ENCODE measurements at regions not wholly inside any gene's neighbourhood (a gene's known extent, or its start where the extent isn't known, plus 50 kb on each side); places are given as distances from the start of the nearest gene placed in this dataset.

DNA sequence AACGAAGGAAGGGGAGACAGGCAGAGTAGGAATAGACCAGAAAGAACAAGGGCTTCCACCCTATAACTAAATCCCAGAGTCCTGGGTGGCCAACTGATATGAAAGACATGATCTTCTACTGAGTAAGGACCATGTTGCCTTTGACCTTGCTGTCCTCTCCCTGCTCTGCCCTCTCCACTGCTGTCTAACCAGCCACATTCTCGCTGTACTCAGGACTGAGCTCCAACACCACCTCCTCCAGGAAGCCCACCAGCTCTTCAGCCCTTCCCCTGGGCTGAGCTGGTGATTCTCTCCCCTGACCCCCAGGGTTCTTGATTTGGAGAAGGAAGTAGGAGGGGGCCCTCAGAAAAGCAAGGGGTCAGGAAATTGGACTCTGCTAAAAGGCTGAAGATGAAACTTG lies 159.2 kb downstream of the DICER1 start:
- no peak for DNase-seq (ENCODE audit: low spot score, unreplicated experiment)
- no peaks in the 10 kb centered on the region for H3K4me1 Mint-ChIP-seq (ENCODE audit: low read depth)
- peaks cover 31% of the 10 kb centered on the region for H3K27me3 Mint-ChIP-seq
- H3K9me3 Mint-ChIP-seq (ENCODE audit: low read depth), result no peaks in the 10 kb centered on the region
- H3K27ac Mint-ChIP-seq, result no peak overlapping the region
- TF ChIP-seq, protein P1, sequence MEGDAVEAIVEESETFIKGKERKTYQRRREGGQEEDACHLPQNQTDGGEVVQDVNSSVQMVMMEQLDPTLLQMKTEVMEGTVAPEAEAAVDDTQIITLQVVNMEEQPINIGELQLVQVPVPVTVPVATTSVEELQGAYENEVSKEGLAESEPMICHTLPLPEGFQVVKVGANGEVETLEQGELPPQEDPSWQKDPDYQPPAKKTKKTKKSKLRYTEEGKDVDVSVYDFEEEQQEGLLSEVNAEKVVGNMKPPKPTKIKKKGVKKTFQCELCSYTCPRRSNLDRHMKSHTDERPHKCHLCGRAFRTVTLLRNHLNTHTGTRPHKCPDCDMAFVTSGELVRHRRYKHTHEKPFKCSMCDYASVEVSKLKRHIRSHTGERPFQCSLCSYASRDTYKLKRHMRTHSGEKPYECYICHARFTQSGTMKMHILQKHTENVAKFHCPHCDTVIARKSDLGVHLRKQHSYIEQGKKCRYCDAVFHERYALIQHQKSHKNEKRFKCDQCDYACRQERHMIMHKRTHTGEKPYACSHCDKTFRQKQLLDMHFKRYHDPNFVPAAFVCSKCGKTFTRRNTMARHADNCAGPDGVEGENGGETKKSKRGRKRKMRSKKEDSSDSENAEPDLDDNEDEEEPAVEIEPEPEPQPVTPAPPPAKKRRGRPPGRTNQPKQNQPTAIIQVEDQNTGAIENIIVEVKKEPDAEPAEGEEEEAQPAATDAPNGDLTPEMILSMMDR (IDR thresholded peaks at IDR 0.05; ENCODE audit: unreplicated experiment), result no peak
- H3K4me3 Mint-ChIP-seq (ENCODE audit: low read depth), result no peak overlapping the region
- no peaks in the 10 kb centered on the region for H3K36me3 Mint-ChIP-seq (ENCODE audit: insufficient read depth)

DNA sequence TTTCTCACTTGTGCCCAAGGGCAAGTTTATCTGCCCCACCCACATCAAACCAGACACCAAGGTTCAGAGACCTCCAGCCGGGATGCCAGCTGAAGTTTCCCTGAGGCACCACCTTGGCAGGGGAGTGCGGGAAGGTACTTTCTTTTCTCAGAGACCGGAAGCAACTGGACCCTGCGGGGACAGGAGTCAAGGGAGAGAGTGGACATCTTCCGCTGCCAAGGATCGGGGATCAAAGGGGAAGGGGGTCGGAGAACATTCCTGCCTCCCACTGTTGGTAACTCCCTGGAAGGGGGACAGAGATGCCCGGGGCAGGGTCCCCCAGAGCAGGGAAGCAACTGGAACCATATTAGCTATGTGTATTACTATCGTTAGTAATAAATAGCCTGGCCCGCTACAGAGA lies 161.8 kb downstream of the DICER1 start:
- peaks cover 24% of the 10 kb centered on the region for H3K27me3 Mint-ChIP-seq
- H3K36me3 Mint-ChIP-seq (ENCODE audit: insufficient read depth), result no peaks in the 10 kb centered on the region
- no peaks in the 10 kb centered on the region for H3K4me1 Mint-ChIP-seq (ENCODE audit: low read depth)
- no peak for DNase-seq (ENCODE audit: low spot score, unreplicated experiment)
- H3K4me3 Mint-ChIP-seq (ENCODE audit: low read depth), result no peak overlapping the region
- no peak overlapping the region for H3K27ac Mint-ChIP-seq
- TF ChIP-seq, protein P1 (IDR thresholded peaks at IDR 0.05; ENCODE audit: unreplicated experiment), result no peak
- no peaks in the 10 kb centered on the region for H3K9me3 Mint-ChIP-seq (ENCODE audit: low read depth)

DNA sequence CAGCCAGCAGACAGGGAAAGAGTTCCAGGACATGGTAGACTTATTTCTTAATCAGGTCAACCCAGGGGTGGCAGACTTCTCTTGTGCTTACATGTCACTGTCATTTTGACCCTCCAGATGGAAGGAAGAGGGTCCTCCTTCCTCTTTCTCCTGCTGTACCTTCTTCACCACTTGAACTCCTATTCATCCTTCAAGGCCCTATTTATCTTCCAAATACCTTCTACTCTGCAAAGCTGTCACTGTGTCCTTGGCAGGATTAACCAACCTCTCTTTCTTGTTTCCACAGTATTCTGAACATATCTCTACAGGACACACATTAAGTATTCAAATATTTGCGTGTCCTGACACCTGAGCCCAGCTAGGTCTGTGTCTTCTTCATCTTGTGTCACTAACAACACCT lies 163.1 kb downstream of the DICER1 start:
- Mint-ChIP-seq H3K27me3 (peaks cover 19% of the 10 kb centered on the region), H3K4me3 (ENCODE audit: low read depth) (no peak overlapping the region), H3K4me1 (ENCODE audit: low read depth) (no peaks in the 10 kb centered on the region), H3K36me3 (ENCODE audit: insufficient read depth) (no peaks in the 10 kb centered on the region), H3K9me3 (ENCODE audit: low read depth) (no peaks in the 10 kb centered on the region), H3K27ac (no peak overlapping the region)
- TF ChIP-seq, protein P1 (IDR thresholded peaks at IDR 0.05; ENCODE audit: unreplicated experiment), result no peak
- no peak for DNase-seq (ENCODE audit: low spot score, unreplicated experiment)

DNA sequence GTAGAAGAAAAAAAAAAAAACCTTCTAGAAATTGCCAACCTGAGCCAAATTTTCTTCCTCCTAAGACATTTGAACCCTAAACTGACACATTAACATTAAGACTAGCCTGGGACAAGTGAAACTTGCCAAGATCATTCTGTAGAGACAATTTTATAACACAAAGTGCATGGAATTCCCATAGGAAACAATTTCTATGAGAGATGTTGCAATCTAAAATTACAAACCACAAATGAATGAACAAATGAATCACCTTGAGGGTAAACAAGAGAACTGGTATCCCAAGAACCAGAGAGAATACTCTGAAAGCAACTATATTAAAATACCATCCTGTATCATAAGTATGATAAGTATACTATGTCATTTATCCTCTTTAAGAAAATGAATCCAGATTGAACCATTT lies 165.3 kb downstream of the DICER1 start:
- no peak overlapping the region for H3K27ac Mint-ChIP-seq
- no peak for DNase-seq (ENCODE audit: low spot score, unreplicated experiment)
- peaks cover 3% of the 10 kb centered on the region for H3K9me3 Mint-ChIP-seq (ENCODE audit: low read depth)
- no peaks in the 10 kb centered on the region for H3K4me1 Mint-ChIP-seq (ENCODE audit: low read depth)
- H3K27me3 Mint-ChIP-seq, result peaks cover 6% of the 10 kb centered on the region
- H3K4me3 Mint-ChIP-seq (ENCODE audit: low read depth), result no peak overlapping the region
- no peaks in the 10 kb centered on the region for H3K36me3 Mint-ChIP-seq (ENCODE audit: insufficient read depth)
- TF ChIP-seq, protein P1 (IDR thresholded peaks at IDR 0.05; ENCODE audit: unreplicated experiment), result no peak

DNA sequence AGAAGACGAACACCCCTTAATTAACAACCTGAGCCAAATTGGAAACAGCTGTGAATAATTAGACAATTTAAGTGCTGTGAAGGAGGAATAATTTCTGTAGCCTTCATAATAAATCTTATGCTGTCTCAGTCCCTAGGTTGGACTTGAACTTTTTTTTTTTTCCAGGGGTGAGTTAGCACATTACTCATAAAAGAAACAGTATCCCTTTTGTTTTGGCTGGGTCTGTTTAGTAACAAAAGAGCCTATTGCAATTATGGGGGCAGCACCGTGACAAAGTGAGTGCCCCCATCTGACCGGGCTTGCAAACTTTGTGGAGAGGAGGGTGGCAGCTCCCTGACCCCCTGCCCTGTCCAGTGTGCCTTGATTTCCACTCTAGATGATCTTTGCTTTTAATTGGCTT lies 167.4 kb downstream of the DICER1 start:
- H3K9me3 Mint-ChIP-seq (ENCODE audit: low read depth), result peaks cover 3% of the 10 kb centered on the region
- no peak overlapping the region for H3K27ac Mint-ChIP-seq
- peaks cover 6% of the 10 kb centered on the region for H3K27me3 Mint-ChIP-seq
- no peak overlapping the region for H3K4me3 Mint-ChIP-seq (ENCODE audit: low read depth)
- TF ChIP-seq, protein P1 (IDR thresholded peaks at IDR 0.05; ENCODE audit: unreplicated experiment), result no peak
- H3K36me3 Mint-ChIP-seq (ENCODE audit: insufficient read depth), result no peaks in the 10 kb centered on the region
- no peaks in the 10 kb centered on the region for H3K4me1 Mint-ChIP-seq (ENCODE audit: low read depth)
- DNase-seq (ENCODE audit: low spot score, unreplicated experiment), result no peak

Measured in progenitor cell of endocrine pancreas (in vitro differentiated cells).